IMR-90 (cell line): ENCODE measurements at regions not wholly inside any gene's neighbourhood (a gene's known extent, or its start where the extent isn't known, plus 50 kb on each side); places are given as distances from the start of the nearest gene placed in this dataset.

ENCODE experiments used
- CEBPB ChIP-seq: IDR thresholded peaks from 2 replicates; pipeline ENCODE4 v1.6.1; 2012; ENCODE audit warnings: low read depth, low read length, improper control_type of control experiment
- CHD1 ChIP-seq: IDR thresholded peaks from 2 replicates; pipeline ENCODE4 v1.6.1; 2012; ENCODE audit warnings: low read depth, low read length, improper control_type of control experiment
- CTCF ChIP-seq: conservative IDR thresholded peaks from 2 replicates; pipeline ENCODE4 v1.5.1; 2012; ENCODE audit warnings: mild to moderate bottlenecking, low read depth, low read length, improper control_type of control experiment
- ELK1 ChIP-seq: fragments of 150-350 bp; IDR thresholded peaks from 2 replicates; pipeline ENCODE4 v1.6.1; 2016; ENCODE audit warnings: low read depth, mild to moderate bottlenecking, low read length, moderate library complexity, borderline replicate concordance
- FOS ChIP-seq: fragments of 150-350 bp; IDR thresholded peaks from 2 replicates; pipeline ENCODE4 v1.6.1; 2016; ENCODE audit warnings: low read depth, low read length
- MAFK ChIP-seq: IDR thresholded peaks from 2 replicates; pipeline ENCODE4 v1.6.1; 2012; ENCODE audit warnings: low read depth, low read length, improper control_type of control experiment
- MXI1 ChIP-seq: IDR thresholded peaks from 2 replicates; pipeline ENCODE4 v1.6.1; 2012; ENCODE audit warnings: low read depth, mild to moderate bottlenecking, low read length, moderate library complexity, borderline replicate concordance
- POLR2A ChIP-seq: IDR thresholded peaks from 2 replicates; pipeline ENCODE4 v1.6.1; 2012; ENCODE audit warnings: mild to moderate bottlenecking, low read depth, low read length
- RAD21 ChIP-seq: IDR thresholded peaks from 2 replicates; pipeline ENCODE4 v1.6.1; 2012; ENCODE audit warnings: low read length, improper control_type of control experiment
- RCOR1 ChIP-seq: IDR thresholded peaks from 2 replicates; pipeline ENCODE4 v1.6.1; 2012; ENCODE audit warnings: mild to moderate bottlenecking, low read length, improper control_type of control experiment; ENCODE audit not compliant: insufficient replicate concordance
- RFX5 ChIP-seq: IDR thresholded peaks from 2 replicates; pipeline ENCODE4 v1.8.0; 2012; ENCODE audit warnings: low read depth, mild to moderate bottlenecking, low read length, moderate library complexity
- USF2 ChIP-seq: fragments of 150-350 bp; IDR thresholded peaks from 2 replicates; pipeline ENCODE4 v1.6.1; 2017; ENCODE audit warnings: mild to moderate bottlenecking, antibody characterized with exemption, low read length, low read depth

GRCh38 chr10:83164156-83164555 is 975.2 kb upstream of the GHITM start:
- no peak for TF ChIP-seq FOS
- no peak for TF ChIP-seq CTCF
- TF ChIP-seq CHD1: no peak
- TF ChIP-seq CEBPB: no peak
- TF ChIP-seq RAD21: no peak
- no peak for TF ChIP-seq POLR2A
- no peak for TF ChIP-seq USF2
- TF ChIP-seq ELK1: no peak
- no peak for TF ChIP-seq MXI1
- TF ChIP-seq MAFK: no peak
- TF ChIP-seq RCOR1: no peak
- no peak for TF ChIP-seq RFX5
